ENCODE measurements at regions not wholly inside any gene's neighbourhood (a gene's known extent, or its start where the extent isn't known, plus 50 kb on each side); places are given as distances from the start of the nearest gene placed in this dataset.
"Not testable (repeated sequence)": the region's sequence is repeated elsewhere in the genome, so short reads cannot be mapped to it uniquely, and the experiment has no call there.

- peaks cover 13% of the 10 kb centered on the region for H3K4me1 ChIP-seq (ENCODE audit: control insufficient read depth, insufficient read depth, low read length)
- no peaks in the 10 kb centered on the region for H3K36me3 ChIP-seq (ENCODE audit: control insufficient read depth, insufficient read depth, low read length)
- H3K27ac ChIP-seq (ENCODE audit: low read length) = no peak overlapping the region
- no peak overlapping the region for H3K4me3 ChIP-seq (ENCODE audit: low read length)
- no peak for DNase-seq
- peaks cover 5% of the 10 kb centered on the region for H3K9me3 ChIP-seq (ENCODE audit: control insufficient read depth, low read depth, low read length)
- no peaks in the 10 kb centered on the region for H3K27me3 ChIP-seq (ENCODE audit: control insufficient read depth, insufficient read depth, low read length)
Observed at GRCh38 chr14:27320261-27320660, 722.4 kb upstream of the NOVA1 start.

- no peak for DNase-seq
- no peak overlapping the region for H3K27ac ChIP-seq (ENCODE audit: low read length)
- no CpG with 5 or more reads among the region's 3 CpGs for WGBS (ENCODE audit: insufficient coverage, low lambda C conversion rate)
- H3K36me3 ChIP-seq (ENCODE audit: control insufficient read depth, insufficient read depth, low read length) = no peaks in the 10 kb centered on the region
- peaks cover 5% of the 10 kb centered on the region for H3K9me3 ChIP-seq (ENCODE audit: control insufficient read depth, low read depth, low read length)
- H3K27me3 ChIP-seq (ENCODE audit: control insufficient read depth, insufficient read depth, low read length) = no peaks in the 10 kb centered on the region
- no peak overlapping the region for H3K4me3 ChIP-seq (ENCODE audit: low read length)
- H3K4me1 ChIP-seq (ENCODE audit: control insufficient read depth, insufficient read depth, low read length) = no peaks in the 10 kb centered on the region
Observed at GRCh38 chr14:27327095-27327494, 729.3 kb upstream of the NOVA1 start.

- WGBS (ENCODE audit: insufficient coverage, low lambda C conversion rate) = 100% methylated on average over 1 of the region's 2 CpGs
- Histone ChIP-seq H3K27ac (ENCODE audit: low read length) (no peak overlapping the region), H3K36me3 (ENCODE audit: control insufficient read depth, insufficient read depth, low read length) (no peaks in the 10 kb centered on the region), H3K27me3 (ENCODE audit: control insufficient read depth, insufficient read depth, low read length) (no peaks in the 10 kb centered on the region), H3K4me3 (ENCODE audit: low read length) (no peak overlapping the region), H3K9me3 (ENCODE audit: control insufficient read depth, low read depth, low read length) (no peaks in the 10 kb centered on the region), H3K4me1 (ENCODE audit: control insufficient read depth, insufficient read depth, low read length) (no peaks in the 10 kb centered on the region)
- DNase-seq = no peak
Observed at GRCh38 chr14:27338012-27338411, 740.2 kb upstream of the NOVA1 start.

DNA sequence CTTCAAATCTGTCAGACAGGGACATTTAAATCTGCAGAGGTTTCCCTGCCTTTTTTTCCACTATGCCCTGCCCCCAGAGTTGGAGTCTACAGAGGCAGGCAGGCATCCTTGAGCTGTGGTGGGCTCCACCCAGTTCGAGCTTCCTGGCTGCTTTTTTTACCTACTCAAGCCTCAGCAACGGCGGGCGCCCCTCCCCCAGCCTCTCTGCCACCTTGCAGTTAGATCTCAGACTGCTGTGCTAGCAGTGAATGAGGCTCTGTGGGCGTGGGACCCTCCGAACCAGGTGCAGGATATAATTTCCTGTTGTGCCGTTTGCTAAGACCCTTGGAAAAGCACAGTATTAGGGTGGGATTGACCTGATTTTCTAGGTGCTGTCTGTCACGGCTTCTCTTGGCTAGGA is 765.2 kb upstream of the NOVA1 start:
- H3K27me3 ChIP-seq (ENCODE audit: control insufficient read depth, insufficient read depth, low read length); H3K27ac ChIP-seq (ENCODE audit: low read length); H3K36me3 ChIP-seq (ENCODE audit: control insufficient read depth, insufficient read depth, low read length); H3K9me3 ChIP-seq (ENCODE audit: control insufficient read depth, low read depth, low read length); H3K4me3 ChIP-seq (ENCODE audit: low read length); DNase-seq; H3K4me1 ChIP-seq (ENCODE audit: control insufficient read depth, insufficient read depth, low read length): not testable (repeated sequence)
- no CpG with 5 or more reads among the region's 8 CpGs for WGBS (ENCODE audit: insufficient coverage, low lambda C conversion rate)

DNA sequence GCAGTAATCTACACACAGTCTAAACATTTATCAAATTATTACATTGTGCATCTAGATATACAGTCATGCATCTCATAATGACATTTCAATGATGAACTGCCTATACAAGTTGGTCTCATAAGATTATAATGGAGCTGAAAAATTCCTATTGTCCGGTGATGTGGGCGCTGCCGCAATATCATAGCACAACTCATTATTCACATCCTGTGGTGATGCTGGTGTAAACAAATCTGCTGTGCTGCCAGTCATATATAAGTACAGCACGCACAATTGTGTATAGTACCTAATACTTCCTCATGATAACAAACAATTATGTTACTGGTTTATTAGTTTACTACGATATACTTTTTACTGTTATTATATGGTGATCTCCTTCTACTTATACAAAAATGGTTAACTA is 768.8 kb upstream of the NOVA1 start:
- Histone ChIP-seq H3K27me3 (ENCODE audit: control insufficient read depth, insufficient read depth, low read length) (no peaks in the 10 kb centered on the region), H3K27ac (ENCODE audit: low read length) (no peak overlapping the region), H3K9me3 (ENCODE audit: control insufficient read depth, low read depth, low read length) (no peaks in the 10 kb centered on the region), H3K36me3 (ENCODE audit: control insufficient read depth, insufficient read depth, low read length) (no peaks in the 10 kb centered on the region), H3K4me3 (ENCODE audit: low read length) (no peak overlapping the region), H3K4me1 (ENCODE audit: control insufficient read depth, insufficient read depth, low read length) (no peaks in the 10 kb centered on the region)
- WGBS (ENCODE audit: insufficient coverage, low lambda C conversion rate) = 100% methylated on average over 2 of the region's 5 CpGs
- DNase-seq = no peak

DNA sequence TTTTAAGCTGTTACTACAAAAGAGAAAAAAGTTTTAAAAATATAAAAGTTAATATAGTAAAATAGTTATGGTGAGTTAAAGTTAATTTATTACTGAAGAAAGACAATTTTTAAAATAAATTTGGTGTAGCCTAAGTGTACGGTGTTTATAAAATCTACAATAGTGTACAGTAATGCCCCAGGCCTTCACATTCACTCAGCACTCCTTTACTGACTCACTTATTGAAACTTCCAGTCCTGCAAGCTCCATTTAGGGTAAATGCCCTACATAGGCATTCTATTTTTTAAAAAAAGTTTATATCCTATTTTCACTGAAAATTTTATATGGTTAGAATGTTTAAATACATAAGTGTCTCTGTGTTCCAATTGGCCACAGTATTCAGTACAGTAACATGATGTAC is 769.5 kb upstream of the NOVA1 start:
- WGBS (ENCODE audit: insufficient coverage, low lambda C conversion rate) = no CpG with 5 or more reads among the region's 1 CpG
- Histone ChIP-seq H3K27ac (ENCODE audit: low read length) (no peak overlapping the region), H3K36me3 (ENCODE audit: control insufficient read depth, insufficient read depth, low read length) (no peaks in the 10 kb centered on the region), H3K9me3 (ENCODE audit: control insufficient read depth, low read depth, low read length) (no peaks in the 10 kb centered on the region), H3K4me3 (ENCODE audit: low read length) (no peak overlapping the region), H3K27me3 (ENCODE audit: control insufficient read depth, insufficient read depth, low read length) (no peaks in the 10 kb centered on the region), H3K4me1 (ENCODE audit: control insufficient read depth, insufficient read depth, low read length) (no peaks in the 10 kb centered on the region)
- no peak for DNase-seq

GRCh38 chr14:27370074-27370473 is 772.2 kb upstream of the NOVA1 start:
- no CpG with 5 or more reads among the region's 1 CpG for WGBS (ENCODE audit: insufficient coverage, low lambda C conversion rate)
- H3K4me1 ChIP-seq (ENCODE audit: control insufficient read depth, insufficient read depth, low read length) = no peaks in the 10 kb centered on the region
- no peak overlapping the region for H3K4me3 ChIP-seq (ENCODE audit: low read length)

GRCh38 chr14:27370775-27371174 is 772.9 kb upstream of the NOVA1 start:
- no peaks in the 10 kb centered on the region for H3K36me3 ChIP-seq (ENCODE audit: control insufficient read depth, insufficient read depth, low read length)
- H3K4me3 ChIP-seq (ENCODE audit: low read length) = no peak overlapping the region
- no peak overlapping the region for H3K27ac ChIP-seq (ENCODE audit: low read length)
- H3K4me1 ChIP-seq (ENCODE audit: control insufficient read depth, insufficient read depth, low read length) = no peaks in the 10 kb centered on the region
- no peak for DNase-seq
- no peaks in the 10 kb centered on the region for H3K27me3 ChIP-seq (ENCODE audit: control insufficient read depth, insufficient read depth, low read length)
- H3K9me3 ChIP-seq (ENCODE audit: control insufficient read depth, low read depth, low read length) = no peaks in the 10 kb centered on the region

More at GRCh38 chr14:27370074-27370473, 772.2 kb upstream of the NOVA1 start:
- no peaks in the 10 kb centered on the region for H3K9me3 ChIP-seq (ENCODE audit: control insufficient read depth, low read depth, low read length)
- H3K27me3 ChIP-seq (ENCODE audit: control insufficient read depth, insufficient read depth, low read length) = no peaks in the 10 kb centered on the region
- DNase-seq = no peak
- H3K36me3 ChIP-seq (ENCODE audit: control insufficient read depth, insufficient read depth, low read length) = no peaks in the 10 kb centered on the region
- H3K27ac ChIP-seq (ENCODE audit: low read length) = no peak overlapping the region

- H3K4me1 ChIP-seq (ENCODE audit: control insufficient read depth, insufficient read depth, low read length) = no peaks in the 10 kb centered on the region
- no peak overlapping the region for H3K27ac ChIP-seq (ENCODE audit: low read length)
- H3K4me3 ChIP-seq (ENCODE audit: low read length) = no peak overlapping the region
- DNase-seq = no peak
- 93% methylated on average over 2 of the region's 4 CpGs for WGBS (ENCODE audit: insufficient coverage, low lambda C conversion rate)
- H3K36me3 ChIP-seq (ENCODE audit: control insufficient read depth, insufficient read depth, low read length) = no peaks in the 10 kb centered on the region
- H3K27me3 ChIP-seq (ENCODE audit: control insufficient read depth, insufficient read depth, low read length) = no peaks in the 10 kb centered on the region
- no peaks in the 10 kb centered on the region for H3K9me3 ChIP-seq (ENCODE audit: control insufficient read depth, low read depth, low read length)
Observed at GRCh38 chr14:27371209-27371608, 773.4 kb upstream of the NOVA1 start.

DNA sequence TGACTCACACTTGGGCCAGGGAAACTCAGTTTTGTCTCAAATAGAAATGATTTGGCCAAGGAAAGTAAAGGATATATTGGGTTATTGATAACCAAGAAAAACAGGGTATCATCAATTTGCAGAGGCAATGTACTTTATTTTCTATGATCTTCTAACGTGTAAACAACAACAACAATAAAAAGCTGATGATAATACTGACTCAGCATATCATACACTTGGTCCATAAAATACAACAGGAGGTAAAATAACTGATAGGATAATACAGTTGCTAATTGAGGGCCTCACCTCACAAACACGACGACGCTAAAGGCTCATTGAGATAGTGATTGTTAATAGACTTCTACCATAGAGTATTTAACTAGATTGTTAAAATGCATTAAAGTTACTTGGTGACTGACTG is 774.0 kb upstream of the NOVA1 start:
- Histone ChIP-seq H3K4me3 (ENCODE audit: low read length) (no peak overlapping the region), H3K9me3 (ENCODE audit: control insufficient read depth, low read depth, low read length) (no peaks in the 10 kb centered on the region), H3K36me3 (ENCODE audit: control insufficient read depth, insufficient read depth, low read length) (no peaks in the 10 kb centered on the region), H3K4me1 (ENCODE audit: control insufficient read depth, insufficient read depth, low read length) (no peaks in the 10 kb centered on the region), H3K27ac (ENCODE audit: low read length) (no peak overlapping the region), H3K27me3 (ENCODE audit: control insufficient read depth, insufficient read depth, low read length) (no peaks in the 10 kb centered on the region)
- WGBS (ENCODE audit: insufficient coverage, low lambda C conversion rate) = 80% methylated on average over 1 of the region's 4 CpGs
- no peak for DNase-seq

GRCh38 chr14:27372771-27373170 is 774.9 kb upstream of the NOVA1 start:
- Histone ChIP-seq H3K4me3 (ENCODE audit: low read length) (no peak overlapping the region), H3K27me3 (ENCODE audit: control insufficient read depth, insufficient read depth, low read length) (no peaks in the 10 kb centered on the region), H3K27ac (ENCODE audit: low read length) (no peak overlapping the region), H3K36me3 (ENCODE audit: control insufficient read depth, insufficient read depth, low read length) (no peaks in the 10 kb centered on the region), H3K4me1 (ENCODE audit: control insufficient read depth, insufficient read depth, low read length) (no peaks in the 10 kb centered on the region), H3K9me3 (ENCODE audit: control insufficient read depth, low read depth, low read length) (no peaks in the 10 kb centered on the region)
- no peak for DNase-seq

Data from large intestine (tissue), 3 donors.